GM23338 (cell line): ENCODE measurements at regions not wholly inside any gene's neighbourhood (a gene's known extent, or its start where the extent isn't known, plus 50 kb on each side); places are given as distances from the start of the nearest gene placed in this dataset.

ENCODE experiments used
- ATAC-seq: fragments of 200-7000 bp; cut with Tn5 transposase; 3 replicates; pipeline ENCODE4 v1.9.1; 2020
- DNase-seq: peaks from one replicate; pipeline ENCODE4 v3.0.0-alpha.2; 2015; ENCODE audit warnings: low spot score
- H2AFZ ChIP-seq: fragments of 200-600 bp; sonication (generic); 2 replicates; pipeline ENCODE4 v1.8.0; 2016; ENCODE audit warnings: antibody characterized with exemption, mild to moderate bottlenecking, moderate library complexity
- H3F3A ChIP-seq: fragments of 200-600 bp; sonication (generic); replicated peaks from 2 replicates; pipeline ENCODE4 v1.8.0; 2017; ENCODE audit warnings: antibody characterized with exemption, mixed run types, low read depth
- H3K27ac ChIP-seq: fragments of 200-600 bp; sonication (generic); 2 replicates; pipeline ENCODE4 v1.6.1; 2016; ENCODE audit warnings: low read depth
- H3K27me3 ChIP-seq: fragments of 200-600 bp; sonication (generic); 2 replicates; pipeline ENCODE4 v1.8.0; 2016; ENCODE audit warnings: mild to moderate bottlenecking, mixed run types, moderate library complexity; ENCODE audit not compliant: insufficient read depth
- H3K36me3 ChIP-seq: fragments of 200-600 bp; sonication (generic); 2 replicates; pipeline ENCODE4 v1.8.0; 2016; ENCODE audit warnings: mild to moderate bottlenecking; ENCODE audit not compliant: insufficient read depth
- H3K4me1 ChIP-seq: fragments of 200-600 bp; sonication (generic); 2 replicates; pipeline ENCODE4 v1.8.0; 2016; ENCODE audit warnings: mild to moderate bottlenecking, moderate library complexity; ENCODE audit not compliant: insufficient read depth
- H3K4me2 ChIP-seq: fragments of 200-600 bp; sonication (generic); 2 replicates; pipeline ENCODE4 v1.7.1; 2017; ENCODE audit warnings: mixed run types
- H3K4me3 ChIP-seq: fragments of 200-600 bp; sonication (generic); 2 replicates; pipeline ENCODE4 v1.6.1; 2016; ENCODE audit warnings: mixed run types
- H3K79me2 ChIP-seq: fragments of 200-600 bp; sonication (generic); replicated peaks from 2 replicates; pipeline ENCODE4 v1.8.0; 2017; ENCODE audit warnings: mild to moderate bottlenecking; ENCODE audit not compliant: insufficient read depth
- H3K9me2 ChIP-seq: fragments of 200-600 bp; sonication (generic); 2 replicates; pipeline ENCODE4 v1.8.0; 2017; ENCODE audit not compliant: insufficient read depth
- H4K20me1 ChIP-seq: fragments of 200-600 bp; sonication (generic); replicated peaks from 2 replicates; pipeline ENCODE4 v1.8.0; 2017; ENCODE audit warnings: mild to moderate bottlenecking; ENCODE audit not compliant: insufficient read depth
- H3K27ac Mint-ChIP-seq: 2 replicates; pipeline ENCODE4 v1.8.0; 2020; ENCODE audit warnings: inconsistent platforms, mild to moderate bottlenecking, moderate library complexity, mixed read lengths
- H3K27me3 Mint-ChIP-seq: 3 replicates; pipeline ENCODE4 v1.8.0; 2022; ENCODE audit warnings: low read depth, mild to moderate bottlenecking, moderate library complexity, mixed read lengths, inconsistent platforms; ENCODE audit not compliant: insufficient read depth, poor library complexity
- H3K36me3 Mint-ChIP-seq: 3 replicates; pipeline ENCODE4 v1.8.0; 2021; ENCODE audit warnings: low read depth, mild to moderate bottlenecking, inconsistent platforms, moderate library complexity, mixed read lengths
- H3K4me1 Mint-ChIP-seq: 3 replicates; pipeline ENCODE4 v1.8.0; 2020; ENCODE audit warnings: mild to moderate bottlenecking, inconsistent platforms, mixed read lengths
- H3K4me3 Mint-ChIP-seq: 3 replicates; pipeline ENCODE4 v1.8.0; 2021; ENCODE audit warnings: moderate library complexity, mild to moderate bottlenecking, inconsistent platforms, mixed read lengths
- H3K9me3 Mint-ChIP-seq: 3 replicates; pipeline ENCODE4 v1.8.0; 2020; ENCODE audit warnings: moderate library complexity, mild to moderate bottlenecking, inconsistent platforms, mixed read lengths
- CREB1 ChIP-seq: fragments of 250-450 bp; sonication (Bioruptor Pico); IDR thresholded peaks from 2 replicates; pipeline ENCODE4 v1.5.0; 2020; ENCODE audit warnings: low read depth, mild to moderate bottlenecking, moderate library complexity
- CTCF ChIP-seq, 2 experiments: fragments of 200-600 bp in 1 of 2; sonication (generic) in 1 of 2; conservative IDR thresholded peaks; 2 replicates each; pipeline versions ENCODE4 v1.5.1 to v1.6.1; 2016 to 2017; ENCODE audit warnings: antibody characterized with exemption in 2 of 2, low read depth in 2 of 2, mild to moderate bottlenecking in 2 of 2, moderate library complexity in 1 of 2
- ETS1 ChIP-seq: IDR thresholded peaks from 2 replicates; pipeline ENCODE4 v1.6.1; 2016; ENCODE audit warnings: antibody characterized with exemption
- EZH2 ChIP-seq: fragments of 200-600 bp; sonication (generic); IDR thresholded peaks from one replicate; pipeline ENCODE4 v1.8.0; 2017; ENCODE audit warnings: antibody characterized with exemption, mild to moderate bottlenecking, low read depth; ENCODE audit not compliant: unreplicated experiment
- EZH2phosphoT487 ChIP-seq: fragments of 200-600 bp; sonication (generic); IDR thresholded peaks from one replicate; pipeline ENCODE4 v1.8.1; 2018; ENCODE audit warnings: antibody characterized with exemption; ENCODE audit not compliant: unreplicated experiment
- JUNB ChIP-seq: IDR thresholded peaks from one replicate; pipeline ENCODE4 v1.6.1; 2016; ENCODE audit warnings: antibody characterized with exemption; ENCODE audit not compliant: unreplicated experiment
- NANOG ChIP-seq: IDR thresholded peaks from 2 replicates; pipeline ENCODE4 v1.6.1; 2016; ENCODE audit warnings: antibody characterized with exemption, borderline replicate concordance
- POLR2AphosphoS5 ChIP-seq: IDR thresholded peaks from 2 replicates; pipeline ENCODE4 v1.6.1; 2016; ENCODE audit warnings: antibody characterized with exemption, low read depth
- REST ChIP-seq: IDR thresholded peaks from one replicate; pipeline ENCODE4 v1.6.1; 2018; ENCODE audit warnings: antibody characterized with exemption; ENCODE audit not compliant: unreplicated experiment
- STAT1 ChIP-seq: IDR thresholded peaks from one replicate; pipeline ENCODE4 v1.6.1; 2016; ENCODE audit warnings: antibody characterized with exemption; ENCODE audit not compliant: unreplicated experiment
- ZNF114 ChIP-seq: fragments of 250-450 bp; sonication (Bioruptor Pico); IDR thresholded peaks from 2 replicates; pipeline ENCODE4 v1.5.0; 2020; ENCODE audit warnings: mild to moderate bottlenecking, moderate library complexity
- ZNF331 ChIP-seq: fragments of 250-450 bp; sonication (Bioruptor Pico); IDR thresholded peaks from 2 replicates; pipeline ENCODE4 v1.5.0; 2020; ENCODE audit warnings: low read depth, mild to moderate bottlenecking, moderate library complexity
- ZNF462 ChIP-seq: fragments of 250-450 bp; sonication (Bioruptor Pico); IDR thresholded peaks from 2 replicates; pipeline ENCODE4 v1.5.0; 2020; ENCODE audit warnings: mild to moderate bottlenecking, moderate library complexity

- Histone ChIP-seq H3K36me3 (no peaks in the 10 kb centered on the region), H3K4me2 (0 out of 2 replicates have a peak overlapping the region, but pooled peaks have one; percentile 18), H2AFZ (peak overlapping the region; percentile 75), H3K27ac (no peak overlapping the region), H3K4me3 (no peak overlapping the region), H3K9me2 (no peaks in the 10 kb centered on the region), H3K79me2 (no peaks in the 10 kb centered on the region), H3K4me1 (peaks cover 21% of the 10 kb centered on the region), H3K27me3 (no peaks in the 10 kb centered on the region), H4K20me1 (no peaks in the 10 kb centered on the region), H3F3A (no peaks in the 10 kb centered on the region; the same call in 1 of the 2 replicates)
- ATAC-seq (peak; percentile 46), DNase-seq (peak; percentile 21)
- Mint-ChIP-seq H3K27ac (no peak overlapping the region), H3K9me3 (no peaks in the 10 kb centered on the region), H3K36me3 (no peaks in the 10 kb centered on the region), H3K27me3 (no peaks in the 10 kb centered on the region), H3K4me3 (no peak overlapping the region), H3K4me1 (peaks cover 24% of the 10 kb centered on the region; the same call in 2 of the 3 replicates)
- TF ChIP-seq CREB1 (CRISPR knock-in tag) (no peak), ZNF462 (CRISPR knock-in tag) (no peak), NANOG (no peak), ZNF331 (no peak), EZH2phosphoT487 (no peak), ETS1 (no peak), REST (no peak), EZH2 (no peak), STAT1 (no peak), CTCF (conservative IDR thresholded peaks at IDR 0.05; ENCODE audit: low read depth in 2 of 2) (no peak), POLR2AphosphoS5 (no peak), JUNB (no peak), ZNF114 (CRISPR knock-in tag) (no peak)
Observed at GRCh38 chr4:110680265-110680664, 57.4 kb upstream of the PITX2 start.
